ENCODE measurements at regions not wholly inside any gene's neighbourhood (a gene's known extent, or its start where the extent isn't known, plus 50 kb on each side); places are given as distances from the start of the nearest gene placed in this dataset.

GRCh38 chr6:156715839-156716238 lies 61.3 kb upstream of the ARID1B start:
- H3K27me3 ChIP-seq (ENCODE audit: insufficient read depth, poor library complexity, severe bottlenecking): no peaks in the 10 kb centered on the region
- H3K4me3 ChIP-seq (replicated peaks; ENCODE audit: insufficient read depth, low read length): no peak overlapping the region
- H3K27ac ChIP-seq (replicated peaks): no peak overlapping the region
- DNase-seq (ENCODE audit: low read depth in 1 of 2, low spot score in 1 of 2): no peak
- no peak for TF ChIP-seq GABPA (IDR thresholded peaks at IDR 0.05; ENCODE audit: low read depth)
- TF ChIP-seq, protein P1, sequence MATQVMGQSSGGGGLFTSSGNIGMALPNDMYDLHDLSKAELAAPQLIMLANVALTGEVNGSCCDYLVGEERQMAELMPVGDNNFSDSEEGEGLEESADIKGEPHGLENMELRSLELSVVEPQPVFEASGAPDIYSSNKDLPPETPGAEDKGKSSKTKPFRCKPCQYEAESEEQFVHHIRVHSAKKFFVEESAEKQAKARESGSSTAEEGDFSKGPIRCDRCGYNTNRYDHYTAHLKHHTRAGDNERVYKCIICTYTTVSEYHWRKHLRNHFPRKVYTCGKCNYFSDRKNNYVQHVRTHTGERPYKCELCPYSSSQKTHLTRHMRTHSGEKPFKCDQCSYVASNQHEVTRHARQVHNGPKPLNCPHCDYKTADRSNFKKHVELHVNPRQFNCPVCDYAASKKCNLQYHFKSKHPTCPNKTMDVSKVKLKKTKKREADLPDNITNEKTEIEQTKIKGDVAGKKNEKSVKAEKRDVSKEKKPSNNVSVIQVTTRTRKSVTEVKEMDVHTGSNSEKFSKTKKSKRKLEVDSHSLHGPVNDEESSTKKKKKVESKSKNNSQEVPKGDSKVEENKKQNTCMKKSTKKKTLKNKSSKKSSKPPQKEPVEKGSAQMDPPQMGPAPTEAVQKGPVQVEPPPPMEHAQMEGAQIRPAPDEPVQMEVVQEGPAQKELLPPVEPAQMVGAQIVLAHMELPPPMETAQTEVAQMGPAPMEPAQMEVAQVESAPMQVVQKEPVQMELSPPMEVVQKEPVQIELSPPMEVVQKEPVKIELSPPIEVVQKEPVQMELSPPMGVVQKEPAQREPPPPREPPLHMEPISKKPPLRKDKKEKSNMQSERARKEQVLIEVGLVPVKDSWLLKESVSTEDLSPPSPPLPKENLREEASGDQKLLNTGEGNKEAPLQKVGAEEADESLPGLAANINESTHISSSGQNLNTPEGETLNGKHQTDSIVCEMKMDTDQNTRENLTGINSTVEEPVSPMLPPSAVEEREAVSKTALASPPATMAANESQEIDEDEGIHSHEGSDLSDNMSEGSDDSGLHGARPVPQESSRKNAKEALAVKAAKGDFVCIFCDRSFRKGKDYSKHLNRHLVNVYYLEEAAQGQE (IDR thresholded peaks at IDR 0.05; ENCODE audit: insufficient replicate concordance, low read depth): no peak
- TF ChIP-seq SPI1 (IDR thresholded peaks at IDR 0.05; ENCODE audit: borderline replicate concordance, low read depth): no peak
- TF ChIP-seq CTCF (IDR thresholded peaks at IDR 0.05; ENCODE audit: insufficient read depth, low read length): no peak
- TF ChIP-seq POLR2AphosphoS5 (IDR thresholded peaks at IDR 0.05; ENCODE audit: low read depth): no peak

DNA sequence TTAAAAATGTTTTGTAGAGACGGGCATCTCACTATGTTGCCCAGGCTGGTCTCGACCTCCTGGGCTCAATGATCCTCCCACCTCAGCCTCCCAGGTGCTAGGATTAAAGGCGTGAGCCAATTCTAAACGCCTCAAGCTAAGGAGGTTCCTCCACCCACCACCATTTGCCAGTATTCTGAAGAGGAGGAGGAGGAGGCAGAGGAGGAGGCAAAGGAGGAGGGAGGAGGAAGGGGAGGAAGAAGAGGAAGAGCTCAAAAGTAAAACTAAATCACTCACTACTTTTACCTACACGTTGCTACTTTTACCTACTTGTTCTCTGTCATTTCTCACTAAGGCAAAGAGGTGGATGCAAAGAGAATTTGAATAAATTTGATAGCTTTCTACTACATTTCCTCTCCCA lies 63.6 kb upstream of the ARID1B start:
- H3K27ac ChIP-seq (replicated peaks): no peak overlapping the region
- no peaks in the 10 kb centered on the region for H3K27me3 ChIP-seq (ENCODE audit: insufficient read depth, poor library complexity, severe bottlenecking)
- DNase-seq (ENCODE audit: low read depth in 1 of 2, low spot score in 1 of 2): no peak
- TF ChIP-seq SPI1 (IDR thresholded peaks at IDR 0.05; ENCODE audit: borderline replicate concordance, low read depth): no peak
- no peak for TF ChIP-seq GABPA (IDR thresholded peaks at IDR 0.05; ENCODE audit: low read depth)
- TF ChIP-seq, protein P1 (IDR thresholded peaks at IDR 0.05; ENCODE audit: insufficient replicate concordance, low read depth): no peak
- no peak for TF ChIP-seq CTCF (IDR thresholded peaks at IDR 0.05; ENCODE audit: insufficient read depth, low read length)
- TF ChIP-seq POLR2AphosphoS5 (IDR thresholded peaks at IDR 0.05; ENCODE audit: low read depth): no peak
- H3K4me3 ChIP-seq (replicated peaks; ENCODE audit: insufficient read depth, low read length): no peak overlapping the region

GRCh38 chr6:156710479-156710878 lies 66.7 kb upstream of the ARID1B start:
- H3K27me3 ChIP-seq (ENCODE audit: insufficient read depth, poor library complexity, severe bottlenecking): no peaks in the 10 kb centered on the region
- H3K27ac ChIP-seq (replicated peaks): no peak overlapping the region
- no peak overlapping the region for H3K4me3 ChIP-seq (replicated peaks; ENCODE audit: insufficient read depth, low read length)
- no peak for DNase-seq (ENCODE audit: low read depth in 1 of 2, low spot score in 1 of 2)
- no peak for TF ChIP-seq CTCF (IDR thresholded peaks at IDR 0.05; ENCODE audit: insufficient read depth, low read length)
- TF ChIP-seq, protein P1 (IDR thresholded peaks at IDR 0.05; ENCODE audit: insufficient replicate concordance, low read depth): no peak
- no peak for TF ChIP-seq POLR2AphosphoS5 (IDR thresholded peaks at IDR 0.05; ENCODE audit: low read depth)
